WTC11 (cell line): ENCODE measurements at regions not wholly inside any gene's neighbourhood (a gene's known extent, or its start where the extent isn't known, plus 50 kb on each side); places are given as distances from the start of the nearest gene placed in this dataset.

Experiments used
- ATAC-seq: fragments of 200-7000 bp; cut with Tn5 transposase; 2 replicates; pipeline ENCODE4 v1.10.0; 2021; ENCODE audit warnings: mild to moderate bottlenecking, moderate library complexity
- CTCF ChIA-PET: fragments of 300-600 bp; sonication (Branson Sonifier 250); formaldehyde crosslinking; loops from one replicate; lab custom pipeline; 2021; ENCODE audit warnings: antibody characterized with exemption; lab: Charles Lee
- POLR2A ChIA-PET: fragments of 350-600 bp; sonication (Branson Sonifier 250); formaldehyde crosslinking; loops from one replicate; lab custom pipeline; 2021; ENCODE audit warnings: antibody characterized with exemption; lab: Charles Lee
- DNase-seq: peaks from one replicate; pipeline ENCODE4 v3.0.0; 2021; ENCODE audit warnings: low spot score
- H3K27ac Mint-ChIP-seq: 2 replicates; pipeline ENCODE4 v1.8.0; 2021; ENCODE audit warnings: mixed read lengths
- H3K27me3 Mint-ChIP-seq: 2 replicates; pipeline ENCODE4 v1.8.0; 2021; ENCODE audit warnings: low read depth, mild to moderate bottlenecking, moderate library complexity, mixed read lengths
- H3K36me3 Mint-ChIP-seq: 2 replicates; pipeline ENCODE4 v1.8.0; 2021; ENCODE audit warnings: mixed read lengths
- H3K4me1 Mint-ChIP-seq: 2 replicates; pipeline ENCODE4 v1.8.0; 2022; ENCODE audit warnings: mixed read lengths
- H3K4me3 Mint-ChIP-seq: 2 replicates; pipeline ENCODE4 v1.8.0; 2021; ENCODE audit warnings: mild to moderate bottlenecking, moderate library complexity, mixed read lengths
- H3K9me3 Mint-ChIP-seq: 2 replicates; pipeline ENCODE4 v1.8.0; 2021; ENCODE audit warnings: mixed read lengths
- ATF1 ChIP-seq: sonication (generic); formaldehyde crosslinking; IDR thresholded peaks from 2 replicates; pipeline ENCODE4 v1.8.1; 2023; ENCODE audit warnings: mild to moderate bottlenecking, moderate library complexity, missing genetic modification reagents
- CBFB ChIP-seq: sonication (generic); formaldehyde crosslinking; IDR thresholded peaks from 2 replicates; pipeline ENCODE4 v1.8.1; 2022; ENCODE audit warnings: mild to moderate bottlenecking, low read depth, missing genetic modification reagents
- EMX1 ChIP-seq: fragments of 250-450 bp; sonication (Bioruptor Pico); IDR thresholded peaks from 2 replicates; pipeline ENCODE4 v1.8.0; 2021; ENCODE audit warnings: mild to moderate bottlenecking
- GTF2I ChIP-seq: fragments of 250-450 bp; sonication (Bioruptor Pico); conservative IDR thresholded peaks from 2 replicates; pipeline ENCODE4 v1.4.0; 2021; ENCODE audit warnings: mild to moderate bottlenecking
- JAZF1 ChIP-seq: fragments of 250-450 bp; sonication (Bioruptor Pico); IDR thresholded peaks from 2 replicates; pipeline ENCODE4 v1.9.0; 2021; ENCODE audit warnings: moderate library complexity, mild to moderate bottlenecking, inconsistent platforms
- MXD4 ChIP-seq: fragments of 250-450 bp; sonication (Bioruptor Pico); IDR thresholded peaks from 2 replicates; pipeline ENCODE4 v1.8.0; 2021; ENCODE audit warnings: mild to moderate bottlenecking, moderate library complexity, borderline replicate concordance
- MYBL2 ChIP-seq: sonication (generic); formaldehyde crosslinking; IDR thresholded peaks from 2 replicates; pipeline ENCODE4 v1.8.1; 2023; ENCODE audit warnings: mild to moderate bottlenecking, moderate library complexity, missing genetic modification reagents
- SMAD3 ChIP-seq: sonication (generic); formaldehyde crosslinking; IDR thresholded peaks from 2 replicates; pipeline ENCODE4 v1.8.0; 2022; ENCODE audit warnings: missing genetic modification reagents, mild to moderate bottlenecking, borderline replicate concordance
- TEAD4 ChIP-seq: sonication (generic); formaldehyde crosslinking; IDR thresholded peaks from 2 replicates; pipeline ENCODE4 v1.8.0; 2022; ENCODE audit warnings: mild to moderate bottlenecking, missing genetic modification reagents
- TP53 ChIP-seq: sonication (generic); formaldehyde crosslinking; IDR thresholded peaks from 2 replicates; pipeline ENCODE4 v1.8.1; 2023; ENCODE audit warnings: mild to moderate bottlenecking, missing genetic modification reagents
- ZBTB21 ChIP-seq: sonication (generic); formaldehyde crosslinking; IDR thresholded peaks from 2 replicates; pipeline ENCODE4 v1.8.1; 2023; ENCODE audit warnings: mild to moderate bottlenecking, missing genetic modification reagents, borderline replicate concordance
- ZNF138 ChIP-seq: sonication (generic); formaldehyde crosslinking; conservative IDR thresholded peaks from 2 replicates; pipeline ENCODE4 v1.8.1; 2022; ENCODE audit warnings: mild to moderate bottlenecking, moderate library complexity, missing genetic modification reagents
- ZNF219 ChIP-seq: sonication (generic); formaldehyde crosslinking; IDR thresholded peaks from 2 replicates; pipeline ENCODE4 v1.8.0; 2023; ENCODE audit warnings: missing genetic modification reagents, mild to moderate bottlenecking, borderline replicate concordance
- ZNF416 ChIP-seq: fragments of 250-450 bp; sonication (Bioruptor Pico); IDR thresholded peaks from 2 replicates; pipeline ENCODE4 v1.9.0; 2021; ENCODE audit warnings: mild to moderate bottlenecking, inconsistent platforms
- ZNF532 ChIP-seq: fragments of 250-450 bp; sonication (Bioruptor Pico); IDR thresholded peaks from 2 replicates; pipeline ENCODE4 v1.9.0; 2021; ENCODE audit warnings: mild to moderate bottlenecking, borderline replicate concordance
- ZNF671 ChIP-seq: fragments of 250-450 bp; sonication (Bioruptor Pico); IDR thresholded peaks from 2 replicates; pipeline ENCODE4 v1.8.0; 2021; ENCODE audit warnings: mild to moderate bottlenecking
- TF ChIP-seq, protein P1 (sequence below): fragments of 250-450 bp; sonication (Bioruptor Pico); IDR thresholded peaks from 2 replicates; pipeline ENCODE4 v2.1.2; 2022; ENCODE audit warnings: mild to moderate bottlenecking, moderate library complexity
- TF ChIP-seq, protein P2 (sequence below): sonication (generic); formaldehyde crosslinking; conservative IDR thresholded peaks from 2 replicates; pipeline ENCODE4 v1.8.1; 2023; ENCODE audit warnings: mild to moderate bottlenecking, low read depth, missing genetic modification reagents, moderate library complexity
- TF ChIP-seq, protein P3 (sequence below): fragments of 200-600 bp; IDR thresholded peaks from 2 replicates; pipeline ENCODE4 v1.8.0; 2022; ENCODE audit warnings: antibody characterized with exemption
- TF ChIP-seq, protein P4 (sequence below): sonication (generic); formaldehyde crosslinking; IDR thresholded peaks from 2 replicates; pipeline ENCODE4 v1.8.1; 2023; ENCODE audit warnings: mild to moderate bottlenecking, missing genetic modification reagents

- TF ChIP-seq TEAD4 (CRISPR knock-in tag): no peak
- no peak for TF ChIP-seq ZNF416 (CRISPR knock-in tag)
- TF ChIP-seq ZNF219 (CRISPR knock-in tag): no peak
- TF ChIP-seq, protein P1, sequence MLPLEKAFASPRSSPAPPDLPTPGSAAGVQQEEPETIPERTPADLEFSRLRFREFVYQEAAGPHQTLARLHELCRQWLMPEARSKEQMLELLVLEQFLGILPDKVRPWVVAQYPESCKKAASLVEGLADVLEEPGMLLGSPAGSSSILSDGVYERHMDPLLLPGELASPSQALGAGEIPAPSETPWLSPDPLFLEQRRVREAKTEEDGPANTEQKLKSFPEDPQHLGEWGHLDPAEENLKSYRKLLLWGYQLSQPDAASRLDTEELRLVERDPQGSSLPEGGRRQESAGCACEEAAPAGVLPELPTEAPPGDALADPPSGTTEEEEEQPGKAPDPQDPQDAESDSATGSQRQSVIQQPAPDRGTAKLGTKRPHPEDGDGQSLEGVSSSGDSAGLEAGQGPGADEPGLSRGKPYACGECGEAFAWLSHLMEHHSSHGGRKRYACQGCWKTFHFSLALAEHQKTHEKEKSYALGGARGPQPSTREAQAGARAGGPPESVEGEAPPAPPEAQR (CRISPR knock-in tag): no peak
These were observed 113.1 kb upstream of the ZNF217 start (continued) for GRCh38 chr20:53706466-53707370.

DNA sequence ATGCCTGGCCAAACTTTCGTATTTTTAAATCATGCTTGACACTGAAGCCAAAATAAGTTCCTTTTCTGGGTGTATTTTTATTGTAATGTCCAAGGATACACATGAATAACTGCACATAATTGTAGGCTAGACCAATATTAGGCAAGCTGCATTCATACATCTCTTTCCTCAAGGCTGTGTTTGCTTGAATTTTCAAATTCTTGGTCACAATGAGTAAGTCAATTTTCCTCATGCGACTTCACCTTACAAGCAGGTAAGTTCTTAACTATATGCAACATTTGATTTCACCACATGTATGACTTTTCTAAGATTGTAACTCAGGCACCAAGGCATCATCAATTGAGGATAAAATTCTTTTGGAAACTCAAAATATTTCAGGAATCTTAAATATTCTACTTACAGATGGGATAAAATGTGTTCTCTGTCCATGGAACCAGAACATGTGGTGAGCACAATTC lies 112.4 kb upstream of the ZNF217 start:
- ATAC-seq (no peak), DNase-seq (no peak)
- H3K4me1 Mint-ChIP-seq: peaks cover 25% of the 10 kb centered on the region
- no peaks in the 10 kb centered on the region for H3K36me3 Mint-ChIP-seq
- CTCF ChIA-PET: no interaction called here
- no peaks in the 10 kb centered on the region for H3K27me3 Mint-ChIP-seq
- TF ChIP-seq MYBL2 (CRISPR knock-in tag) (no peak), TEAD4 (CRISPR knock-in tag) (no peak), CBFB (CRISPR knock-in tag) (no peak), GTF2I (CRISPR knock-in tag) (no peak), MXD4 (no peak), ZNF138 (CRISPR knock-in tag) (no peak), ATF1 (CRISPR knock-in tag) (no peak), JAZF1 (no peak), TP53 (CRISPR knock-in tag) (no peak), ZNF532 (CRISPR knock-in tag) (no peak), EMX1 (CRISPR knock-in tag) (no peak), ZBTB21 (CRISPR knock-in tag) (no peak), ZNF671 (CRISPR knock-in tag) (no peak), SMAD3 (CRISPR knock-in tag) (no peak)
- TF ChIP-seq, protein P2, sequence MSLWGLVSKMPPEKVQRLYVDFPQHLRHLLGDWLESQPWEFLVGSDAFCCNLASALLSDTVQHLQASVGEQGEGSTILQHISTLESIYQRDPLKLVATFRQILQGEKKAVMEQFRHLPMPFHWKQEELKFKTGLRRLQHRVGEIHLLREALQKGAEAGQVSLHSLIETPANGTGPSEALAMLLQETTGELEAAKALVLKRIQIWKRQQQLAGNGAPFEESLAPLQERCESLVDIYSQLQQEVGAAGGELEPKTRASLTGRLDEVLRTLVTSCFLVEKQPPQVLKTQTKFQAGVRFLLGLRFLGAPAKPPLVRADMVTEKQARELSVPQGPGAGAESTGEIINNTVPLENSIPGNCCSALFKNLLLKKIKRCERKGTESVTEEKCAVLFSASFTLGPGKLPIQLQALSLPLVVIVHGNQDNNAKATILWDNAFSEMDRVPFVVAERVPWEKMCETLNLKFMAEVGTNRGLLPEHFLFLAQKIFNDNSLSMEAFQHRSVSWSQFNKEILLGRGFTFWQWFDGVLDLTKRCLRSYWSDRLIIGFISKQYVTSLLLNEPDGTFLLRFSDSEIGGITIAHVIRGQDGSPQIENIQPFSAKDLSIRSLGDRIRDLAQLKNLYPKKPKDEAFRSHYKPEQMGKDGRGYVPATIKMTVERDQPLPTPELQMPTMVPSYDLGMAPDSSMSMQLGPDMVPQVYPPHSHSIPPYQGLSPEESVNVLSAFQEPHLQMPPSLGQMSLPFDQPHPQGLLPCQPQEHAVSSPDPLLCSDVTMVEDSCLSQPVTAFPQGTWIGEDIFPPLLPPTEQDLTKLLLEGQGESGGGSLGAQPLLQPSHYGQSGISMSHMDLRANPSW (CRISPR knock-in tag): no peak
- TF ChIP-seq, protein P3, sequence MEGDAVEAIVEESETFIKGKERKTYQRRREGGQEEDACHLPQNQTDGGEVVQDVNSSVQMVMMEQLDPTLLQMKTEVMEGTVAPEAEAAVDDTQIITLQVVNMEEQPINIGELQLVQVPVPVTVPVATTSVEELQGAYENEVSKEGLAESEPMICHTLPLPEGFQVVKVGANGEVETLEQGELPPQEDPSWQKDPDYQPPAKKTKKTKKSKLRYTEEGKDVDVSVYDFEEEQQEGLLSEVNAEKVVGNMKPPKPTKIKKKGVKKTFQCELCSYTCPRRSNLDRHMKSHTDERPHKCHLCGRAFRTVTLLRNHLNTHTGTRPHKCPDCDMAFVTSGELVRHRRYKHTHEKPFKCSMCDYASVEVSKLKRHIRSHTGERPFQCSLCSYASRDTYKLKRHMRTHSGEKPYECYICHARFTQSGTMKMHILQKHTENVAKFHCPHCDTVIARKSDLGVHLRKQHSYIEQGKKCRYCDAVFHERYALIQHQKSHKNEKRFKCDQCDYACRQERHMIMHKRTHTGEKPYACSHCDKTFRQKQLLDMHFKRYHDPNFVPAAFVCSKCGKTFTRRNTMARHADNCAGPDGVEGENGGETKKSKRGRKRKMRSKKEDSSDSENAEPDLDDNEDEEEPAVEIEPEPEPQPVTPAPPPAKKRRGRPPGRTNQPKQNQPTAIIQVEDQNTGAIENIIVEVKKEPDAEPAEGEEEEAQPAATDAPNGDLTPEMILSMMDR: no peak
- TF ChIP-seq, protein P4, sequence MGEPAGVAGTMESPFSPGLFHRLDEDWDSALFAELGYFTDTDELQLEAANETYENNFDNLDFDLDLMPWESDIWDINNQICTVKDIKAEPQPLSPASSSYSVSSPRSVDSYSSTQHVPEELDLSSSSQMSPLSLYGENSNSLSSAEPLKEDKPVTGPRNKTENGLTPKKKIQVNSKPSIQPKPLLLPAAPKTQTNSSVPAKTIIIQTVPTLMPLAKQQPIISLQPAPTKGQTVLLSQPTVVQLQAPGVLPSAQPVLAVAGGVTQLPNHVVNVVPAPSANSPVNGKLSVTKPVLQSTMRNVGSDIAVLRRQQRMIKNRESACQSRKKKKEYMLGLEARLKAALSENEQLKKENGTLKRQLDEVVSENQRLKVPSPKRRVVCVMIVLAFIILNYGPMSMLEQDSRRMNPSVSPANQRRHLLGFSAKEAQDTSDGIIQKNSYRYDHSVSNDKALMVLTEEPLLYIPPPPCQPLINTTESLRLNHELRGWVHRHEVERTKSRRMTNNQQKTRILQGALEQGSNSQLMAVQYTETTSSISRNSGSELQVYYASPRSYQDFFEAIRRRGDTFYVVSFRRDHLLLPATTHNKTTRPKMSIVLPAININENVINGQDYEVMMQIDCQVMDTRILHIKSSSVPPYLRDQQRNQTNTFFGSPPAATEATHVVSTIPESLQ (CRISPR knock-in tag): no peak
- no peak overlapping the region for H3K4me3 Mint-ChIP-seq
- POLR2A ChIA-PET: no interaction called here
- H3K9me3 Mint-ChIP-seq: no peaks in the 10 kb centered on the region
- peak overlapping the region; percentile 95; the same call in 1 of the 2 replicates for H3K27ac Mint-ChIP-seq
